Islet of Langerhans (tissue), 1 donor: ENCODE measurements at regions not wholly inside any gene's neighbourhood (a gene's known extent, or its start where the extent isn't known, plus 50 kb on each side); places are given as distances from the start of the nearest gene placed in this dataset.
"Not testable (repeated sequence)": the region's sequence is repeated elsewhere in the genome, so short reads cannot be mapped to it uniquely, and the experiment has no call there.

Experiments used
- FAIRE-seq: peaks from one replicate; lab custom pipeline; 2011; peaks lifted over from hg19 to GRCh38; lab: Jason Lieb, UNC

GRCh38 chr5:84478603-84479002, 93.9 kb upstream of the EDIL3 start:
- FAIRE-seq, result no peak

GRCh38 chr5:84477485-84477884, 92.8 kb upstream of the EDIL3 start:
- FAIRE-seq, result peak; percentile 27

- no peak for FAIRE-seq
Measured at GRCh38 chr5:84474126-84474525, 89.4 kb upstream of the EDIL3 start.

- no peak for FAIRE-seq
Measured at GRCh38 chr5:84453405-84453804, 68.7 kb upstream of the EDIL3 start.

- FAIRE-seq, result peak; percentile 81
Measured at GRCh38 chr5:84450617-84451414, 66.1 kb upstream of the EDIL3 start.

GRCh38 chr5:84445049-84445685, 60.5 kb upstream of the EDIL3 start:
- FAIRE-seq, result no peak

- FAIRE-seq, result no peak
Measured at GRCh38 chr5:84438456-84438855, 53.8 kb upstream of the EDIL3 start.

GRCh38 chr5:84437673-84438315, 53.1 kb upstream of the EDIL3 start:
- no peak for FAIRE-seq

GRCh38 chr5:84436866-84437265, 52.2 kb upstream of the EDIL3 start:
- FAIRE-seq, result no peak

- not testable (repeated sequence) for FAIRE-seq
Measured at GRCh38 chr5:84435861-84436346, 51.2 kb upstream of the EDIL3 start.
